Naive thymus-derived CD8-positive, alpha-beta T cell (primary cell): ENCODE measurements at regions not wholly inside any gene's neighbourhood (a gene's known extent, or its start where the extent isn't known, plus 50 kb on each side); places are given as distances from the start of the nearest gene placed in this dataset.

Experiments used
- ATAC-seq, 2 donors: fragments of 150-1000 bp; cut with Tn5 transposase in 1 of 2; sonication (Bioruptor Pico), chemical (Tn5 transposase) in 1 of 2; 1 replicate in 1 of 2; 2 replicates in 1 of 2; pipeline ENCODE4 v1.10.0; 2021; ENCODE audit warnings: mild to moderate bottlenecking in 2 of 2, moderate library complexity in 2 of 2
- POLR2A ChIA-PET: fragments of 350-600 bp; sonication (Branson Sonifier 250); formaldehyde crosslinking; loops from one replicate; lab custom pipeline; 2021; ENCODE audit warnings: antibody characterized with exemption; lab: Charles Lee
- DNase-seq, 10 donors: peaks; one replicate each; pipeline versions ENCODE4 v3.0.0 to v3.0.0-alpha.2; 2020 to 2022
- H3K27ac Mint-ChIP-seq, 10 donors: one replicate each; pipeline ENCODE4 v1.8.0; 2020 to 2022; ENCODE audit warnings: mild to moderate bottlenecking in 10 of 10, mixed read lengths in 10 of 10, moderate library complexity in 4 of 10, inconsistent platforms in 1 of 10
- H3K27me3 Mint-ChIP-seq, 5 donors: one replicate each; pipeline ENCODE4 v1.8.0; 2021 to 2022; ENCODE audit warnings: mixed read lengths in 5 of 5
- H3K36me3 Mint-ChIP-seq, 3 donors: one replicate each; pipeline ENCODE4 v1.8.0; 2020 to 2022; ENCODE audit warnings: mixed read lengths in 3 of 3, mild to moderate bottlenecking in 2 of 3, inconsistent platforms in 1 of 3
- H3K4me1 Mint-ChIP-seq, 4 donors: one replicate each; pipeline ENCODE4 v1.8.0; 2021 to 2022; ENCODE audit warnings: mixed read lengths in 4 of 4
- H3K4me3 Mint-ChIP-seq, 10 donors: one replicate each; pipeline ENCODE4 v1.8.0; 2020 to 2022; ENCODE audit warnings: mild to moderate bottlenecking in 10 of 10, mixed read lengths in 10 of 10, moderate library complexity in 6 of 10, inconsistent platforms in 1 of 10
- H3K9me3 Mint-ChIP-seq, 9 donors: one replicate each; pipeline ENCODE4 v1.8.0; 2020 to 2022; ENCODE audit warnings: mixed read lengths in 9 of 9, mild to moderate bottlenecking in 3 of 9, inconsistent platforms in 1 of 9, moderate library complexity in 1 of 9

- Mint-ChIP-seq H3K9me3 (peaks cover 0 to 13% (median 0%) of the 10 kb centered on the region in 9 donors), H3K27ac (no peak overlapping the region), H3K36me3 (no peaks in the 10 kb centered on the region), H3K4me3 (no peak overlapping the region), H3K4me1 (no peaks in the 10 kb centered on the region), H3K27me3 (peaks cover 9 to 24% (median 13%) of the 10 kb centered on the region in 5 donors)
- POLR2A ChIA-PET: no interaction called here
- ATAC-seq (no peak), DNase-seq (no peak)
These were observed 101.8 kb upstream of the ALDH1A3 start for GRCh38 chr15:100777821-100778220.

GRCh38 chr15:100778831-100779288 lies 100.8 kb upstream of the ALDH1A3 start:
- H3K4me1 Mint-ChIP-seq: peaks cover 0 to under 1% (median 0%) of the 10 kb centered on the region in 4 donors
- ATAC-seq (no peak), DNase-seq (no peak)
- H3K4me3 Mint-ChIP-seq: no peak overlapping the region
- POLR2A ChIA-PET: no interaction called here
- no peak overlapping the region for H3K27ac Mint-ChIP-seq
- H3K9me3 Mint-ChIP-seq: peaks cover 0 to 10% (median 0%) of the 10 kb centered on the region in 9 donors
- peaks cover 11 to 31% (median 13%) of the 10 kb centered on the region in 5 donors for H3K27me3 Mint-ChIP-seq
- no peaks in the 10 kb centered on the region for H3K36me3 Mint-ChIP-seq

- H3K27ac Mint-ChIP-seq: no peak overlapping the region
- peaks cover 0 to 2% (median 0%) of the 10 kb centered on the region in 4 donors for H3K4me1 Mint-ChIP-seq
- no peak for DNase-seq
- no peak overlapping the region for H3K4me3 Mint-ChIP-seq
- POLR2A ChIA-PET: no interaction called here
- ATAC-seq: no peak
- no peaks in the 10 kb centered on the region for H3K36me3 Mint-ChIP-seq
- H3K9me3 Mint-ChIP-seq: peaks cover 0 to 10% (median 0%) of the 10 kb centered on the region in 9 donors
- H3K27me3 Mint-ChIP-seq: peaks cover 12 to 32% (median 14%) of the 10 kb centered on the region in 5 donors
These were observed 100.1 kb upstream of the ALDH1A3 start for GRCh38 chr15:100779331-100780207.

GRCh38 chr15:100780208-100780800 lies 99.3 kb upstream of the ALDH1A3 start:
- DNase-seq: no peak
- no peak overlapping the region for H3K4me3 Mint-ChIP-seq
- peaks cover 12 to 32% (median 14%) of the 10 kb centered on the region in 5 donors for H3K27me3 Mint-ChIP-seq
- POLR2A ChIA-PET: no interaction called here
- H3K36me3 Mint-ChIP-seq: no peaks in the 10 kb centered on the region
- ATAC-seq: no peak
- peaks cover 0 to 2% (median 0%) of the 10 kb centered on the region in 4 donors for H3K4me1 Mint-ChIP-seq
- no peak overlapping the region for H3K27ac Mint-ChIP-seq
- H3K9me3 Mint-ChIP-seq: peaks cover 0 to 9% (median 0%) of the 10 kb centered on the region in 9 donors

- no peak for DNase-seq
- H3K27me3 Mint-ChIP-seq: peaks cover 10 to 29% (median 14%) of the 10 kb centered on the region in 5 donors
- no peak overlapping the region for H3K4me3 Mint-ChIP-seq
- no peaks in the 10 kb centered on the region for H3K9me3 Mint-ChIP-seq
- H3K36me3 Mint-ChIP-seq: no peaks in the 10 kb centered on the region
- no peak overlapping the region for H3K27ac Mint-ChIP-seq
- POLR2A ChIA-PET: no interaction called here
- ATAC-seq: no peak
- H3K4me1 Mint-ChIP-seq: peaks cover 0 to 2% (median 0%) of the 10 kb centered on the region in 4 donors
These were observed 98.3 kb upstream of the ALDH1A3 start for GRCh38 chr15:100781061-100781960.

- no peak for DNase-seq
- H3K27ac Mint-ChIP-seq: no peak overlapping the region
- H3K4me1 Mint-ChIP-seq: peaks cover 0 to 2% (median 0%) of the 10 kb centered on the region in 4 donors
These were observed 97.6 kb upstream of the ALDH1A3 start for GRCh38 chr15:100781961-100782530.

GRCh38 chr15:100783291-100783690 lies 96.3 kb upstream of the ALDH1A3 start:
- DNase-seq: no peak
- ATAC-seq: no peak
- Mint-ChIP-seq H3K27ac (no peak overlapping the region), H3K36me3 (no peaks in the 10 kb centered on the region), H3K4me3 (no peak overlapping the region), H3K9me3 (no peaks in the 10 kb centered on the region), H3K4me1 (peaks cover 0 to 2% (median 0%) of the 10 kb centered on the region in 4 donors), H3K27me3 (peaks cover 3 to 33% (median 13%) of the 10 kb centered on the region in 5 donors)
- POLR2A ChIA-PET: no interaction called here

More at GRCh38 chr15:100781961-100782530, 97.6 kb upstream of the ALDH1A3 start:
- peaks cover 10 to 29% (median 16%) of the 10 kb centered on the region in 5 donors for H3K27me3 Mint-ChIP-seq
- no peaks in the 10 kb centered on the region for H3K36me3 Mint-ChIP-seq
- H3K9me3 Mint-ChIP-seq: no peaks in the 10 kb centered on the region
- POLR2A ChIA-PET: no interaction called here
- ATAC-seq: no peak
- H3K4me3 Mint-ChIP-seq: no peak overlapping the region

- H3K4me1 Mint-ChIP-seq: peaks cover 0 to 2% (median 0%) of the 10 kb centered on the region in 4 donors
- DNase-seq: no peak
- POLR2A ChIA-PET: no interaction called here
- peaks cover 5 to 37% (median 11%) of the 10 kb centered on the region in 5 donors for H3K27me3 Mint-ChIP-seq
- ATAC-seq: no peak
- H3K27ac Mint-ChIP-seq: no peak overlapping the region
- no peaks in the 10 kb centered on the region for H3K36me3 Mint-ChIP-seq
- no peaks in the 10 kb centered on the region for H3K9me3 Mint-ChIP-seq
- H3K4me3 Mint-ChIP-seq: no peak overlapping the region
These were observed 95.7 kb upstream of the ALDH1A3 start for GRCh38 chr15:100783760-100784492.

- POLR2A ChIA-PET: no interaction called here
- H3K4me1 Mint-ChIP-seq: peaks cover 0 to 2% (median 0%) of the 10 kb centered on the region in 4 donors
- ATAC-seq (no peak), DNase-seq (no peak)
- peaks cover 5 to 38% (median 11%) of the 10 kb centered on the region in 5 donors for H3K27me3 Mint-ChIP-seq
- no peaks in the 10 kb centered on the region for H3K9me3 Mint-ChIP-seq
- H3K36me3 Mint-ChIP-seq: no peaks in the 10 kb centered on the region
- no peak overlapping the region for H3K27ac Mint-ChIP-seq
- H3K4me3 Mint-ChIP-seq: no peak overlapping the region
These were observed 95.0 kb upstream of the ALDH1A3 start for GRCh38 chr15:100784493-100785180.

- H3K4me3 Mint-ChIP-seq: no peak overlapping the region
- peaks cover 0 to 2% (median 0%) of the 10 kb centered on the region in 4 donors for H3K4me1 Mint-ChIP-seq
- no peaks in the 10 kb centered on the region for H3K9me3 Mint-ChIP-seq
- peaks cover 1 to 38% (median 9%) of the 10 kb centered on the region in 5 donors for H3K27me3 Mint-ChIP-seq
- H3K36me3 Mint-ChIP-seq: no peaks in the 10 kb centered on the region
- H3K27ac Mint-ChIP-seq: no peak overlapping the region
- ATAC-seq (no peak), DNase-seq (no peak)
- POLR2A ChIA-PET: no interaction called here
These were observed 94.2 kb upstream of the ALDH1A3 start for GRCh38 chr15:100785181-100786138.
